H1 (cell line): ENCODE measurements at regions not wholly inside any gene's neighbourhood (a gene's known extent, or its start where the extent isn't known, plus 50 kb on each side); places are given as distances from the start of the nearest gene placed in this dataset.

Experiments used
- CBX8 ChIP-seq: fragments of 300-800, 300-1000 bp; sonication (generic); IDR thresholded peaks from 2 replicates; pipeline ENCODE4 v1.7.1; 2016; ENCODE audit warnings: low read depth, low read length, borderline replicate concordance
- CHD7 ChIP-seq: fragments of 300-600 bp; sonication (generic); IDR thresholded peaks from 2 replicates; pipeline ENCODE4 v1.7.1; 2012; ENCODE audit warnings: low read length, moderate library complexity, mild to moderate bottlenecking, inconsistent platforms; ENCODE audit not compliant: insufficient replicate concordance
- MAX ChIP-seq: IDR thresholded peaks from 2 replicates; pipeline ENCODE4 v1.6.1; 2012; ENCODE audit warnings: inconsistent platforms
- SIN3A ChIP-seq, 2 experiments: IDR thresholded peaks in 1 of 2; conservative IDR thresholded peaks in 1 of 2; 2 replicates each; pipeline ENCODE4 v1.6.1; 2011 to 2012; ENCODE audit warnings: low read length in 2 of 2, improper control_type of control experiment in 1 of 2, low read depth in 1 of 2, mild to moderate bottlenecking in 1 of 2
- TF ChIP-seq, protein P1 (sequence below): IDR thresholded peaks from 2 replicates; pipeline ENCODE4 v1.6.1; 2011; ENCODE audit warnings: low read depth, mild to moderate bottlenecking, low read length; ENCODE audit not compliant: insufficient read depth

GRCh38 chr7:32244806-32245345 is 174.7 kb upstream of the PDE1C start (continued):
- TF ChIP-seq, protein P1, sequence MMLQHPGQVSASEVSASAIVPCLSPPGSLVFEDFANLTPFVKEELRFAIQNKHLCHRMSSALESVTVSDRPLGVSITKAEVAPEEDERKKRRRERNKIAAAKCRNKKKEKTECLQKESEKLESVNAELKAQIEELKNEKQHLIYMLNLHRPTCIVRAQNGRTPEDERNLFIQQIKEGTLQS: no peak
- TF ChIP-seq MAX (no peak), SIN3A (conservative IDR thresholded peaks at IDR 0.05 in 1 of 2, IDR thresholded peaks at IDR 0.05 in 1 of 2; ENCODE audit: low read depth in 1 of 2, low read length in 2 of 2) (no peak), CBX8 (no peak), CHD7 (no peak)
